HL-60 (cell line): ENCODE measurements at regions not wholly inside any gene's neighbourhood (a gene's known extent, or its start where the extent isn't known, plus 50 kb on each side); places are given as distances from the start of the nearest gene placed in this dataset.

ENCODE experiments used
- CTCF ChIP-seq: IDR thresholded peaks from one replicate; pipeline ENCODE4 v1.5.1; 2011; ENCODE audit warnings: low read length, control low read depth, inconsistent platforms; ENCODE audit not compliant: insufficient read depth
- TF ChIP-seq, protein P1 (sequence below): IDR thresholded peaks from 2 replicates; pipeline ENCODE4 v1.6.1; 2012; ENCODE audit warnings: low read depth; ENCODE audit not compliant: insufficient replicate concordance

DNA sequence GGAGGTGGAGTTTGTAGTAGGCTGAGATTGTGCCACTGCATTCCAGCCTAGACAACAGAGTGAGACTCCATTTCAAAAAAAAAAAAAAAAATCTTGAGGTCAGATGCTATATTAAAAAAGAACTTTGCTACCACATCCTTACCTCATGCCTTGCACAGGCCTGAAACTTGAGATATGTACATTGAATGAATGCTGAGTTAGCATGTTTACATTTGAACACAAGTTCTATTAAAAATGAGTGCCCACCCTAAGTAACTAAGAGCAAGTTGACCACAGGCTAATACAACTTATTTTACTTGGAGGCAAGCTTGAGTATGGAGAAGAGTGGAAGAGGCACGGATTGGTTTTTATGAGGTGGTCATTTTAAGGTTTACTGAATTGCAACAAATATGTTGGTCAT, 276.6 kb upstream of the GATB start:
- no peak for TF ChIP-seq CTCF
- TF ChIP-seq, protein P1, sequence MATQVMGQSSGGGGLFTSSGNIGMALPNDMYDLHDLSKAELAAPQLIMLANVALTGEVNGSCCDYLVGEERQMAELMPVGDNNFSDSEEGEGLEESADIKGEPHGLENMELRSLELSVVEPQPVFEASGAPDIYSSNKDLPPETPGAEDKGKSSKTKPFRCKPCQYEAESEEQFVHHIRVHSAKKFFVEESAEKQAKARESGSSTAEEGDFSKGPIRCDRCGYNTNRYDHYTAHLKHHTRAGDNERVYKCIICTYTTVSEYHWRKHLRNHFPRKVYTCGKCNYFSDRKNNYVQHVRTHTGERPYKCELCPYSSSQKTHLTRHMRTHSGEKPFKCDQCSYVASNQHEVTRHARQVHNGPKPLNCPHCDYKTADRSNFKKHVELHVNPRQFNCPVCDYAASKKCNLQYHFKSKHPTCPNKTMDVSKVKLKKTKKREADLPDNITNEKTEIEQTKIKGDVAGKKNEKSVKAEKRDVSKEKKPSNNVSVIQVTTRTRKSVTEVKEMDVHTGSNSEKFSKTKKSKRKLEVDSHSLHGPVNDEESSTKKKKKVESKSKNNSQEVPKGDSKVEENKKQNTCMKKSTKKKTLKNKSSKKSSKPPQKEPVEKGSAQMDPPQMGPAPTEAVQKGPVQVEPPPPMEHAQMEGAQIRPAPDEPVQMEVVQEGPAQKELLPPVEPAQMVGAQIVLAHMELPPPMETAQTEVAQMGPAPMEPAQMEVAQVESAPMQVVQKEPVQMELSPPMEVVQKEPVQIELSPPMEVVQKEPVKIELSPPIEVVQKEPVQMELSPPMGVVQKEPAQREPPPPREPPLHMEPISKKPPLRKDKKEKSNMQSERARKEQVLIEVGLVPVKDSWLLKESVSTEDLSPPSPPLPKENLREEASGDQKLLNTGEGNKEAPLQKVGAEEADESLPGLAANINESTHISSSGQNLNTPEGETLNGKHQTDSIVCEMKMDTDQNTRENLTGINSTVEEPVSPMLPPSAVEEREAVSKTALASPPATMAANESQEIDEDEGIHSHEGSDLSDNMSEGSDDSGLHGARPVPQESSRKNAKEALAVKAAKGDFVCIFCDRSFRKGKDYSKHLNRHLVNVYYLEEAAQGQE = no peak
